ENCODE measurements at regions not wholly inside any gene's neighbourhood (a gene's known extent, or its start where the extent isn't known, plus 50 kb on each side); places are given as distances from the start of the nearest gene placed in this dataset.

DNA sequence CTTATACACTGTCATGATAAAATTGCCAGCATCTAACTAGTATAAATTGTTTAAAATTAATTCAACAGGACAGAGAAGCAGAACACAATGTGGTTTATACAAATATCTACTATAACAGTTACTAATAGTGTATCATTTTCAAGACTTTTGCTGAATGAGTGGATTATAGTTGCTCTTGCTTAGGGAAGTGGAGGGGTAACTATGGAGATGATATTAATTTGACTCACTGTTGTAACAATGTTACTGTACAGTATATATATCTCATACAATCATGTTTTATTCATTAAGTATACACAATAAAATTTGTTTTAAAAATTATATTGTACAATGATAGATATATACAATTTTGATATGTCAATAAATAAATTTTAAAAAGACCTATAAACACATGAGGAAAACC lies 119.1 kb downstream of the ZPLD1 start:
- TF ChIP-seq PPARA (CRISPR knock-in tag; IDR thresholded peaks at IDR 0.05; ENCODE audit: borderline replicate concordance) (no peak), RARB (CRISPR knock-in tag; IDR thresholded peaks at IDR 0.05) (no peak), ZNF70 (CRISPR knock-in tag; IDR thresholded peaks at IDR 0.05) (no peak), CREB5 (CRISPR knock-in tag; IDR thresholded peaks at IDR 0.05; ENCODE audit: low read depth) (no peak), ZNF8 (CRISPR knock-in tag; IDR thresholded peaks at IDR 0.05) (no peak), SNAI2 (CRISPR knock-in tag; IDR thresholded peaks at IDR 0.05) (no peak), ISL1 (CRISPR knock-in tag; IDR thresholded peaks at IDR 0.05) (no peak), ESRRG (CRISPR knock-in tag; IDR thresholded peaks at IDR 0.05) (no peak), ZNF565 (CRISPR knock-in tag; conservative IDR thresholded peaks at IDR 0.05; ENCODE audit: low read depth) (no peak), TCF4 (CRISPR knock-in tag; IDR thresholded peaks at IDR 0.05; ENCODE audit: borderline replicate concordance) (no peak), ZFP30 (CRISPR knock-in tag; IDR thresholded peaks at IDR 0.05) (no peak), ZFP3 (CRISPR knock-in tag; IDR thresholded peaks at IDR 0.05) (no peak)
- TF ChIP-seq, protein P1, sequence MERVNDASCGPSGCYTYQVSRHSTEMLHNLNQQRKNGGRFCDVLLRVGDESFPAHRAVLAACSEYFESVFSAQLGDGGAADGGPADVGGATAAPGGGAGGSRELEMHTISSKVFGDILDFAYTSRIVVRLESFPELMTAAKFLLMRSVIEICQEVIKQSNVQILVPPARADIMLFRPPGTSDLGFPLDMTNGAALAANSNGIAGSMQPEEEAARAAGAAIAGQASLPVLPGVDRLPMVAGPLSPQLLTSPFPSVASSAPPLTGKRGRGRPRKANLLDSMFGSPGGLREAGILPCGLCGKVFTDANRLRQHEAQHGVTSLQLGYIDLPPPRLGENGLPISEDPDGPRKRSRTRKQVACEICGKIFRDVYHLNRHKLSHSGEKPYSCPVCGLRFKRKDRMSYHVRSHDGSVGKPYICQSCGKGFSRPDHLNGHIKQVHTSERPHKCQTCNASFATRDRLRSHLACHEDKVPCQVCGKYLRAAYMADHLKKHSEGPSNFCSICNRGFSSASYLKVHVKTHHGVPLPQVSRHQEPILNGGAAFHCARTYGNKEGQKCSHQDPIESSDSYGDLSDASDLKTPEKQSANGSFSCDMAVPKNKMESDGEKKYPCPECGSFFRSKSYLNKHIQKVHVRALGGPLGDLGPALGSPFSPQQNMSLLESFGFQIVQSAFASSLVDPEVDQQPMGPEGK (CRISPR knock-in tag; IDR thresholded peaks at IDR 0.05; ENCODE audit: borderline replicate concordance), result no peak
- no peak for ATAC-seq

- no peak for ATAC-seq
- TF ChIP-seq ZC3H10 (CRISPR knock-in tag; IDR thresholded peaks at IDR 0.05) (no peak), OSR1 (CRISPR knock-in tag; IDR thresholded peaks at IDR 0.05) (no peak), SNAI2 (CRISPR knock-in tag; IDR thresholded peaks at IDR 0.05) (no peak), TSHZ2 (CRISPR knock-in tag; IDR thresholded peaks at IDR 0.05) (no peak), CSDC2 (CRISPR knock-in tag; IDR thresholded peaks at IDR 0.05) (no peak), ISL1 (CRISPR knock-in tag; IDR thresholded peaks at IDR 0.05) (no peak), GLIS3 (CRISPR knock-in tag; IDR thresholded peaks at IDR 0.05) (no peak), ZNF8 (CRISPR knock-in tag; IDR thresholded peaks at IDR 0.05) (no peak), CSRNP3 (CRISPR knock-in tag; IDR thresholded peaks at IDR 0.05) (no peak), ZFP30 (CRISPR knock-in tag; IDR thresholded peaks at IDR 0.05) (no peak), ARNTL (CRISPR knock-in tag; IDR thresholded peaks at IDR 0.05; ENCODE audit: borderline replicate concordance, low read depth) (no peak)
- TF ChIP-seq, protein P1 (CRISPR knock-in tag; IDR thresholded peaks at IDR 0.05; ENCODE audit: borderline replicate concordance), result no peak
- TF ChIP-seq, protein P2, sequence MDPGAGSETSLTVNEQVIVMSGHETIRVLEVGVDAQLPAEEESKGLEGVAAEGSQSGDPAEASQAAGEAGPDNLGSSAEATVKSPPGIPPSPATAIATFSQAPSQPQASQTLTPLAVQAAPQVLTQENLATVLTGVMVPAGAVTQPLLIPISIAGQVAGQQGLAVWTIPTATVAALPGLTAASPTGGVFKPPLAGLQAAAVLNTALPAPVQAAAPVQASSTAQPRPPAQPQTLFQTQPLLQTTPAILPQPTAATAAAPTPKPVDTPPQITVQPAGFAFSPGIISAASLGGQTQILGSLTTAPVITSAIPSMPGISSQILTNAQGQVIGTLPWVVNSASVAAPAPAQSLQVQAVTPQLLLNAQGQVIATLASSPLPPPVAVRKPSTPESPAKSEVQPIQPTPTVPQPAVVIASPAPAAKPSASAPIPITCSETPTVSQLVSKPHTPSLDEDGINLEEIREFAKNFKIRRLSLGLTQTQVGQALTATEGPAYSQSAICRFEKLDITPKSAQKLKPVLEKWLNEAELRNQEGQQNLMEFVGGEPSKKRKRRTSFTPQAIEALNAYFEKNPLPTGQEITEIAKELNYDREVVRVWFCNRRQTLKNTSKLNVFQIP (CRISPR knock-in tag; IDR thresholded peaks at IDR 0.05; ENCODE audit: borderline replicate concordance, low read depth), result no peak
Measured at GRCh38 chr3:102570511-102570910, 135.7 kb downstream of the ZPLD1 start.
